ENCODE measurements at regions not wholly inside any gene's neighbourhood (a gene's known extent, or its start where the extent isn't known, plus 50 kb on each side); places are given as distances from the start of the nearest gene placed in this dataset.

GRCh38 chr6:9614778-9615177, 800.1 kb downstream of the TFAP2A start:
- Histone ChIP-seq H3K27ac (no peak overlapping the region), H3K27me3 (no peaks in the 10 kb centered on the region), H3K4me3 (no peak overlapping the region), H3K4me1 (no peaks in the 10 kb centered on the region), H3K36me3 (no peaks in the 10 kb centered on the region), H3K9me3 (no peaks in the 10 kb centered on the region)
- no peak for DNase-seq
- intact Hi-C loops (cut with DNase I; ENCODE audit: low total_unique reads): no loop called here
- no peak for TF ChIP-seq CTCF (IDR thresholded peaks at IDR 0.05)
- no peak for TF ChIP-seq POLR2A (IDR thresholded peaks at IDR 0.05)

- DNase-seq: no peak
Observed at GRCh38 chr6:9612489-9612888, 802.4 kb downstream of the TFAP2A start.

GRCh38 chr6:9610620-9611415, 804.1 kb downstream of the TFAP2A start:
- no peak for TF ChIP-seq POLR2A (IDR thresholded peaks at IDR 0.05)
- TF ChIP-seq CTCF (IDR thresholded peaks at IDR 0.05): no peak

More at GRCh38 chr6:9612489-9612888, 802.4 kb downstream of the TFAP2A start:
- no peaks in the 10 kb centered on the region for H3K27me3 ChIP-seq
- no peak overlapping the region for H3K4me3 ChIP-seq
- no peaks in the 10 kb centered on the region for H3K4me1 ChIP-seq
- intact Hi-C loops (cut with DNase I; ENCODE audit: low total_unique reads): no loop called here
- no peaks in the 10 kb centered on the region for H3K9me3 ChIP-seq
- no peak overlapping the region for H3K27ac ChIP-seq
- no peaks in the 10 kb centered on the region for H3K36me3 ChIP-seq
- TF ChIP-seq POLR2A (IDR thresholded peaks at IDR 0.05) (no peak), CTCF (IDR thresholded peaks at IDR 0.05) (no peak)

GRCh38 chr6:9606435-9607134, 808.3 kb downstream of the TFAP2A start:
- no peak for DNase-seq
- Histone ChIP-seq H3K36me3 (no peaks in the 10 kb centered on the region), H3K9me3 (no peaks in the 10 kb centered on the region), H3K4me3 (no peak overlapping the region), H3K27me3 (no peaks in the 10 kb centered on the region), H3K27ac (no peak overlapping the region), H3K4me1 (no peaks in the 10 kb centered on the region)
- TF ChIP-seq POLR2A (IDR thresholded peaks at IDR 0.05) (no peak), CTCF (IDR thresholded peaks at IDR 0.05) (no peak)
- intact Hi-C loops (cut with DNase I; ENCODE audit: low total_unique reads): no loop called here

More at GRCh38 chr6:9610620-9611415, 804.1 kb downstream of the TFAP2A start:
- intact Hi-C loops (cut with DNase I; ENCODE audit: low total_unique reads): no loop called here
- Histone ChIP-seq H3K4me1 (no peaks in the 10 kb centered on the region), H3K36me3 (no peaks in the 10 kb centered on the region), H3K4me3 (no peak overlapping the region), H3K9me3 (no peaks in the 10 kb centered on the region), H3K27ac (no peak overlapping the region), H3K27me3 (no peaks in the 10 kb centered on the region)
- DNase-seq: no peak

GRCh38 chr6:9594746-9595145, 820.1 kb downstream of the TFAP2A start:
- no peak overlapping the region for H3K4me3 ChIP-seq
- intact Hi-C loops (cut with DNase I; ENCODE audit: low total_unique reads): no loop called here
- no peaks in the 10 kb centered on the region for H3K9me3 ChIP-seq
- no peaks in the 10 kb centered on the region for H3K27me3 ChIP-seq
- TF ChIP-seq CTCF (IDR thresholded peaks at IDR 0.05) (no peak), POLR2A (IDR thresholded peaks at IDR 0.05) (no peak)
- H3K4me1 ChIP-seq: no peaks in the 10 kb centered on the region
- no peaks in the 10 kb centered on the region for H3K36me3 ChIP-seq
- DNase-seq: no peak
- H3K27ac ChIP-seq: no peak overlapping the region

All from uterus (tissue), 3 donors.